GM12878 (cell line): ENCODE measurements at regions not wholly inside any gene's neighbourhood (a gene's known extent, or its start where the extent isn't known, plus 50 kb on each side); places are given as distances from the start of the nearest gene placed in this dataset.

Experiments used
- ATAC-seq: fragments of 200-7000 bp; cut with Tn5 transposase; 3 replicates; pipeline ENCODE4 v1.9.1; 2020; ENCODE audit warnings: mild to moderate bottlenecking, moderate library complexity
- BruUV-seq: library from RNA; stranded (reverse); fragments of 400-500 nt; replicated peaks from 2 replicates; lab custom pipeline; 2021; lab: Mats Ljungman, UMichigan
- CTCF ChIA-PET: fragments of 300-600 bp; sonication (Branson Sonifier 250); formaldehyde crosslinking; extraction: SDS; loops from one replicate; lab custom pipeline; 2021; ENCODE audit warnings: inconsistent platforms; lab: Yijun Ruan, JAX
- POLR2A ChIA-PET: fragments of 350-600 bp; formaldehyde crosslinking; extraction: SDS; loops from one replicate; lab custom pipeline; 2021; ENCODE audit warnings: inconsistent platforms; lab: Charles Lee
- RAD21 ChIA-PET: fragments of 300-600 bp; sonication (Branson Sonifier 250); formaldehyde crosslinking; loops from one replicate; lab custom pipeline; 2023; ENCODE audit warnings: antibody characterized with exemption; ENCODE audit not compliant: unreplicated experiment; lab: Charles Lee
- SMC1A ChIA-PET: fragments of 300-600 bp; sonication (Branson Sonifier 250); formaldehyde crosslinking; loops from one replicate; lab custom pipeline; 2023; ENCODE audit not compliant: unreplicated experiment, uncharacterized antibody; lab: Charles Lee
- DNase-seq: peaks from one replicate; pipeline ENCODE4 v3.0.0-alpha.2; 2011; ENCODE audit warnings: low read depth, low spot score
- FAIRE-seq: peaks from 3 replicates; lab custom pipeline; 2011; peaks lifted over from hg19 to GRCh38; lab: Jason Lieb, UNC
- H2AFZ ChIP-seq: 2 replicates; pipeline ENCODE4 v1.6.0; 2011; ENCODE audit warnings: low read depth, low read length, control low read depth; ENCODE audit not compliant: control insufficient read depth
- H3K27ac ChIP-seq: 2 replicates; pipeline ENCODE4 v1.5.1; 2011; ENCODE audit warnings: control low read depth; ENCODE audit not compliant: control insufficient read depth, insufficient read depth
- H3K27me3 ChIP-seq, 2 experiments: replicated peaks in 1 of 2; 2 replicates each; pipeline versions ENCODE4 v1.6.0 to v1.6.1; 2011; ENCODE audit warnings: low read length in 1 of 2; ENCODE audit not compliant: control insufficient read depth in 2 of 2, insufficient read depth in 2 of 2
- H3K36me3 ChIP-seq, 2 experiments: 2 replicates each; pipeline ENCODE4 v1.5.1; 2011; ENCODE audit warnings: low read length in 1 of 2; ENCODE audit not compliant: control insufficient read depth in 2 of 2, insufficient read depth in 2 of 2
- H3K4me1 ChIP-seq: 2 replicates; pipeline ENCODE4 v1.6.1; 2011; ENCODE audit warnings: mild to moderate bottlenecking, low read length, moderate library complexity, mixed read lengths; ENCODE audit not compliant: control insufficient read depth, insufficient read depth
- H3K4me2 ChIP-seq: 2 replicates; pipeline ENCODE4 v1.6.0; 2011; ENCODE audit warnings: control low read depth; ENCODE audit not compliant: control insufficient read depth, insufficient read depth
- H3K4me3 ChIP-seq: fragments of 200-600 bp; sonication (generic); 2 replicates; pipeline ENCODE4 v1.5.1; 2016
- H3K79me2 ChIP-seq: 2 replicates; pipeline ENCODE4 v1.6.0; 2011; ENCODE audit warnings: low read length; ENCODE audit not compliant: control insufficient read depth, insufficient read depth
- H3K9ac ChIP-seq: 2 replicates; pipeline ENCODE4 v1.8.0; 2011; ENCODE audit warnings: low read length, control low read depth, mixed read lengths; ENCODE audit not compliant: control insufficient read depth, insufficient read depth
- H3K9me3 ChIP-seq: replicated peaks from 3 replicates; pipeline ENCODE4 v1.5.1; 2011; ENCODE audit warnings: mild to moderate bottlenecking, low read length; ENCODE audit not compliant: control insufficient read depth, insufficient read depth
- H4K20me1 ChIP-seq: 2 replicates; pipeline ENCODE4 v1.6.0; 2011; ENCODE audit not compliant: control insufficient read depth, insufficient read depth
- BCL11A ChIP-seq: IDR thresholded peaks from 2 replicates; pipeline ENCODE4 v1.6.1; 2011; ENCODE audit warnings: low read depth, low read length
- CREM ChIP-seq: IDR thresholded peaks from 2 replicates; pipeline ENCODE4 v1.6.1; 2014; ENCODE audit warnings: antibody characterized with exemption, low read depth
- EZH2 ChIP-seq: IDR thresholded peaks from 2 replicates; pipeline ENCODE4 v1.6.1; 2012; ENCODE audit warnings: low read depth, mild to moderate bottlenecking, control low read depth, inconsistent platforms, low read length, borderline replicate concordance; ENCODE audit not compliant: control insufficient read depth
- IRF3 ChIP-seq: fragments of 450-650 bp; IDR thresholded peaks from 2 replicates; pipeline ENCODE4 v1.6.1; 2014; ENCODE audit warnings: mild to moderate bottlenecking
- NR2F1 ChIP-seq: fragments of 450-650 bp; conservative IDR thresholded peaks from 2 replicates; pipeline ENCODE4 v1.6.1; 2017; ENCODE audit warnings: mild to moderate bottlenecking
- RAD51 ChIP-seq: fragments of 450-650 bp; IDR thresholded peaks from 2 replicates; pipeline ENCODE4 v1.6.1; 2016; ENCODE audit warnings: moderate library complexity, mild to moderate bottlenecking, inconsistent platforms
- WRNIP1 ChIP-seq: IDR thresholded peaks from 2 replicates; pipeline ENCODE4 v1.6.1; 2011; ENCODE audit warnings: low read depth, low read length, improper control_type of control experiment, borderline replicate concordance
- YBX1 ChIP-seq: fragments of 450-650 bp; IDR thresholded peaks from 2 replicates; pipeline ENCODE4 v1.6.1; 2016; ENCODE audit warnings: antibody characterized with exemption
- WGBS: methylation state at CpG from one replicate; pipeline ENCODE4 v1.1.6; 2016; ENCODE audit warnings: low lambda C conversion rate; ENCODE audit not compliant: insufficient replicate concordance, insufficient coverage; ENCODE audit errors: missing lambda C conversion rate; 5-methylcytosine and 5-hydroxymethylcytosine counted together
- in situ Hi-C: fragments of 300-500 bp; cut with MboI; formaldehyde crosslinking; loops from 9 replicates; pipeline ENCODE4 v1.14.3; 2018; ENCODE audit warnings: mixed read lengths
- intact Hi-C: fragments of 100-400 bp; cut with micrococcal nuclease; formaldehyde crosslinking; loops from one replicate; pipeline ENCODE4 v1.14.2; 2022; ENCODE audit not compliant: unreplicated experiment
- TF ChIP-seq, protein P1 (sequence below): fragments of 450-650 bp; IDR thresholded peaks from 2 replicates; pipeline ENCODE4 v1.6.1; 2016; ENCODE audit warnings: mild to moderate bottlenecking, moderate library complexity, borderline replicate concordance
- TF ChIP-seq, protein P2 (sequence below): IDR thresholded peaks from 2 replicates; pipeline ENCODE4 v1.6.1; 2011; ENCODE audit warnings: mild to moderate bottlenecking, low read depth, low read length, moderate library complexity; ENCODE audit not compliant: insufficient replicate concordance
- TF ChIP-seq, protein P3 (sequence below): IDR thresholded peaks from 2 replicates; pipeline ENCODE4 v1.6.1; 2012; ENCODE audit warnings: low read depth, low read length, improper control_type of control experiment

- TF ChIP-seq, protein P1, sequence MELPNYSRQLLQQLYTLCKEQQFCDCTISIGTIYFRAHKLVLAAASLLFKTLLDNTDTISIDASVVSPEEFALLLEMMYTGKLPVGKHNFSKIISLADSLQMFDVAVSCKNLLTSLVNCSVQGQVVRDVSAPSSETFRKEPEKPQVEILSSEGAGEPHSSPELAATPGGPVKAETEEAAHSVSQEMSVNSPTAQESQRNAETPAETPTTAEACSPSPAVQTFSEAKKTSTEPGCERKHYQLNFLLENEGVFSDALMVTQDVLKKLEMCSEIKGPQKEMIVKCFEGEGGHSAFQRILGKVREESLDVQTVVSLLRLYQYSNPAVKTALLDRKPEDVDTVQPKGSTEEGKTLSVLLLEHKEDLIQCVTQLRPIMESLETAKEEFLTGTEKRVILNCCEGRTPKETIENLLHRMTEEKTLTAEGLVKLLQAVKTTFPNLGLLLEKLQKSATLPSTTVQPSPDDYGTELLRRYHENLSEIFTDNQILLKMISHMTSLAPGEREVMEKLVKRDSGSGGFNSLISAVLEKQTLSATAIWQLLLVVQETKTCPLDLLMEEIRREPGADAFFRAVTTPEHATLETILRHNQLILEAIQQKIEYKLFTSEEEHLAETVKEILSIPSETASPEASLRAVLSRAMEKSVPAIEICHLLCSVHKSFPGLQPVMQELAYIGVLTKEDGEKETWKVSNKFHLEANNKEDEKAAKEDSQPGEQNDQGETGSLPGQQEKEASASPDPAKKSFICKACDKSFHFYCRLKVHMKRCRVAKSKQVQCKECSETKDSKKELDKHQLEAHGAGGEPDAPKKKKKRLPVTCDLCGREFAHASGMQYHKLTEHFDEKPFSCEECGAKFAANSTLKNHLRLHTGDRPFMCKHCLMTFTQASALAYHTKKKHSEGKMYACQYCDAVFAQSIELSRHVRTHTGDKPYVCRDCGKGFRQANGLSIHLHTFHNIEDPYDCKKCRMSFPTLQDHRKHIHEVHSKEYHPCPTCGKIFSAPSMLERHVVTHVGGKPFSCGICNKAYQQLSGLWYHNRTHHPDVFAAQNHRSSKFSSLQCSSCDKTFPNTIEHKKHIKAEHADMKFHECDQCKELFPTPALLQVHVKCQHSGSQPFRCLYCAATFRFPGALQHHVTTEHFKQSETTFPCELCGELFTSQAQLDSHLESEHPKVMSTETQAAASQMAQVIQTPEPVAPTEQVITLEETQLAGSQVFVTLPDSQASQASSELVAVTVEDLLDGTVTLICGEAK = no peak
- TF ChIP-seq WRNIP1 = no peak
- TF ChIP-seq YBX1 = no peak
- TF ChIP-seq, all 136 proteins: peak for 0
Measured at GRCh38 chr9:106445107-106445506, 417.9 kb upstream of the ZNF462 start (continued).

GRCh38 chr9:106449336-106449927 lies 413.5 kb upstream of the ZNF462 start:
- Histone ChIP-seq H3K4me1 (no peaks in the 10 kb centered on the region), H2AFZ (no peak overlapping the region), H3K79me2 (no peaks in the 10 kb centered on the region), H3K9ac (no peak overlapping the region), H3K4me2 (no peak overlapping the region), H4K20me1 (no peaks in the 10 kb centered on the region), H3K9me3 (no peaks in the 10 kb centered on the region), H3K27ac (no peak overlapping the region), H3K27me3 (no peaks in the 10 kb centered on the region), H3K4me3 (no peak overlapping the region), H3K36me3 (no peaks in the 10 kb centered on the region)
- intact Hi-C loops = no loop called here
- in situ Hi-C loops = no loop called here
- SMC1A ChIA-PET = interaction anchor here (0.6 to 2.4 kb wide), 9 partner anchors 11 to 496 kb away, joined by 3 to 11 read pairs (median 3); no protein-coding TSS in a partner anchor
- ATAC-seq (peak; percentile 70), DNase-seq (no peak), FAIRE-seq (no peak)
- RAD21 ChIA-PET = interaction anchor here (0.9 kb wide), 2 partner anchors 29 to 135 kb away, joined by 4 read pairs; no protein-coding TSS in a partner anchor
- BruUV-seq = no TSS peak
- CTCF ChIA-PET = interaction anchor here (0.6 to 1.3 kb wide), 3 partner anchors 8 to 15 kb away, joined by 3 to 4 read pairs (median 3); no protein-coding TSS in a partner anchor
- 32% methylated on average over 4 of the region's 4 CpGs for WGBS
- POLR2A ChIA-PET = interaction anchor here (0.8 to 0.9 kb wide), 2 partner anchors 15 to 77 kb away, joined by 3 read pairs; no protein-coding TSS in a partner anchor
- no peak for TF ChIP-seq EZH2
- no peak for TF ChIP-seq BCL11A
- TF ChIP-seq IRF3 = no peak
- TF ChIP-seq NR2F1 = no peak
- no peak for TF ChIP-seq RAD51
- TF ChIP-seq CREM = no peak
- TF ChIP-seq, protein P2, sequence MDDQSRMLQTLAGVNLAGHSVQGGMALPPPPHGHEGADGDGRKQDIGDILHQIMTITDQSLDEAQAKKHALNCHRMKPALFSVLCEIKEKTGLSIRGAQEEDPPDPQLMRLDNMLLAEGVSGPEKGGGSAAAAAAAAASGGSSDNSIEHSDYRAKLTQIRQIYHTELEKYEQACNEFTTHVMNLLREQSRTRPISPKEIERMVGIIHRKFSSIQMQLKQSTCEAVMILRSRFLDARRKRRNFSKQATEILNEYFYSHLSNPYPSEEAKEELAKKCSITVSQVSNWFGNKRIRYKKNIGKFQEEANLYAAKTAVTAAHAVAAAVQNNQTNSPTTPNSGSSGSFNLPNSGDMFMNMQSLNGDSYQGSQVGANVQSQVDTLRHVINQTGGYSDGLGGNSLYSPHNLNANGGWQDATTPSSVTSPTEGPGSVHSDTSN = no peak
- TF ChIP-seq, protein P3, sequence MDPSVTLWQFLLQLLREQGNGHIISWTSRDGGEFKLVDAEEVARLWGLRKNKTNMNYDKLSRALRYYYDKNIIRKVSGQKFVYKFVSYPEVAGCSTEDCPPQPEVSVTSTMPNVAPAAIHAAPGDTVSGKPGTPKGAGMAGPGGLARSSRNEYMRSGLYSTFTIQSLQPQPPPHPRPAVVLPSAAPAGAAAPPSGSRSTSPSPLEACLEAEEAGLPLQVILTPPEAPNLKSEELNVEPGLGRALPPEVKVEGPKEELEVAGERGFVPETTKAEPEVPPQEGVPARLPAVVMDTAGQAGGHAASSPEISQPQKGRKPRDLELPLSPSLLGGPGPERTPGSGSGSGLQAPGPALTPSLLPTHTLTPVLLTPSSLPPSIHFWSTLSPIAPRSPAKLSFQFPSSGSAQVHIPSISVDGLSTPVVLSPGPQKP = no peak
